ENCODE measurements at regions not wholly inside any gene's neighbourhood (a gene's known extent, or its start where the extent isn't known, plus 50 kb on each side); places are given as distances from the start of the nearest gene placed in this dataset.
A peak's percentile ranks its signal among the peaks of the same experiment; 100 is the strongest.

- H3K9me3 ChIP-seq (replicated peaks; ENCODE audit: control insufficient read depth, insufficient read depth, low read depth, low read length) = no peaks in the 10 kb centered on the region
- H2AFZ ChIP-seq (ENCODE audit: low read depth, low read length) = no peak overlapping the region
- 2% methylated on average over 2 of the region's 2 CpGs for WGBS (ENCODE audit: insufficient coverage, low coverage, missing lambda C conversion rate)
- TF ChIP-seq MAFG (tag; conservative IDR thresholded peaks at IDR 0.05) (0 out of 2 replicates have a peak, but pooled peaks have one; percentile 30), ZNF316 (IDR thresholded peaks at IDR 0.05) (peak; percentile 72), ZBTB1 (CRISPR knock-in tag; IDR thresholded peaks at IDR 0.05; ENCODE audit: borderline replicate concordance, low read depth) (no peak)
- H3K4me2 ChIP-seq (ENCODE audit: insufficient read depth, low read length) = no peak overlapping the region
- peaks cover 0 to 6% of the 10 kb centered on the region in 2 experiments; a peak in 2 of 5 replicates for H3K27me3 ChIP-seq (ENCODE audit: control insufficient read depth in 2 of 2, insufficient read depth in 2 of 2, low read length in 2 of 2)
- no peaks in the 10 kb centered on the region for H3K9me1 ChIP-seq (ENCODE audit: control insufficient read depth, insufficient read depth, low read length)
- no peak for DNase-seq (ENCODE audit: extremely low read depth in 1 of 4, low spot score in 3 of 4)
- no peaks in the 10 kb centered on the region for H3K4me1 ChIP-seq (replicated peaks in 1 of 2; ENCODE audit: control insufficient read depth in 2 of 2, insufficient read depth in 2 of 2, low read length in 2 of 2)
- no peak overlapping the region for H3K9ac ChIP-seq (ENCODE audit: insufficient read depth in 1 of 2, low read depth in 2 of 2, low read length in 2 of 2)
- no peaks in the 10 kb centered on the region for H3K36me3 ChIP-seq (ENCODE audit: control insufficient read depth, insufficient read depth, low read length)
- in situ Hi-C loops (cut with MboI) = no loop called here
- BruUV-seq (replicated peaks) = no TSS peak
- no peaks in the 10 kb centered on the region for H4K20me1 ChIP-seq (replicated peaks; ENCODE audit: control insufficient read depth, insufficient read depth, low read length)
- H3K27ac ChIP-seq (ENCODE audit: extremely low read depth, low read depth, low read length) = no peak overlapping the region
- ChIA-PET POLR2A (no interaction called here), CTCF (ENCODE audit: low intra/inter-chr PET ratio) (no interaction called here)
- H3K4me3 ChIP-seq = no peak overlapping the region
- no peak for ATAC-seq
- FAIRE-seq = no peak
- no peaks in the 10 kb centered on the region for H3K79me2 ChIP-seq (ENCODE audit: control insufficient read depth, insufficient read depth, low read length)
- intact Hi-C loops (cut with micrococcal nuclease) = no loop called here
Measured at GRCh38 chr1:117779364-117779763, 150.1 kb downstream of the GDAP2 start.

GRCh38 chr1:117780687-117781475 is 148.5 kb downstream of the GDAP2 start:
- DNase-seq (ENCODE audit: extremely low read depth in 1 of 4, low spot score in 3 of 4) (no peak), ATAC-seq (no peak), FAIRE-seq (no peak)
- WGBS (ENCODE audit: insufficient coverage, low coverage, missing lambda C conversion rate) = 3% methylated on average over 5 of the region's 5 CpGs
- H3K4me1 ChIP-seq (replicated peaks in 1 of 2; ENCODE audit: control insufficient read depth in 2 of 2, insufficient read depth in 2 of 2, low read length in 2 of 2) = no peaks in the 10 kb centered on the region
- intact Hi-C loops (cut with micrococcal nuclease) (no loop called here), in situ Hi-C loops (cut with MboI) (no loop called here)
- ChIA-PET CTCF (ENCODE audit: low intra/inter-chr PET ratio) (no interaction called here), POLR2A (interaction anchor here (0.6 kb wide), 1 partner anchor 25 kb away, joined by 3 read pairs; no protein-coding TSS in a partner anchor)
- BruUV-seq (replicated peaks) = no TSS peak
- H3K79me2 ChIP-seq (ENCODE audit: control insufficient read depth, insufficient read depth, low read length) = no peaks in the 10 kb centered on the region
- H3K4me2 ChIP-seq (ENCODE audit: insufficient read depth, low read length) = no peak overlapping the region
- no peak overlapping the region for H3K9ac ChIP-seq (ENCODE audit: insufficient read depth in 1 of 2, low read depth in 2 of 2, low read length in 2 of 2)
- H3K27me3 ChIP-seq (ENCODE audit: control insufficient read depth in 2 of 2, insufficient read depth in 2 of 2, low read length in 2 of 2) = peaks cover 0 to 6% of the 10 kb centered on the region in 2 experiments; a peak in 2 of 5 replicates
- H3K9me1 ChIP-seq (ENCODE audit: control insufficient read depth, insufficient read depth, low read length) = no peaks in the 10 kb centered on the region
- H4K20me1 ChIP-seq (replicated peaks; ENCODE audit: control insufficient read depth, insufficient read depth, low read length) = no peaks in the 10 kb centered on the region
- no peak overlapping the region for H3K4me3 ChIP-seq
- H3K36me3 ChIP-seq (ENCODE audit: control insufficient read depth, insufficient read depth, low read length) = no peaks in the 10 kb centered on the region
- H3K27ac ChIP-seq (ENCODE audit: extremely low read depth, low read depth, low read length) = no peak overlapping the region
- no peaks in the 10 kb centered on the region for H3K9me3 ChIP-seq (replicated peaks; ENCODE audit: control insufficient read depth, insufficient read depth, low read depth, low read length)
- H2AFZ ChIP-seq (ENCODE audit: low read depth, low read length) = no peak overlapping the region
- TF ChIP-seq ZNF165 (CRISPR knock-in tag; IDR thresholded peaks at IDR 0.05; ENCODE audit: borderline replicate concordance) (no peak), ARHGAP35 (IDR thresholded peaks at IDR 0.05; ENCODE audit: partially characterized antibody) (no peak), ZHX1 (conservative IDR thresholded peaks at IDR 0.05; ENCODE audit: low read length) (no peak), NR2C1 (IDR thresholded peaks at IDR 0.05) (no peak), NR2C1 (tag; IDR thresholded peaks at IDR 0.05) (no peak), HLTF (IDR thresholded peaks at IDR 0.05) (no peak), BMI1 (IDR thresholded peaks at IDR 0.05; ENCODE audit: low read length) (no peak), ZNF766 (CRISPR knock-in tag; conservative IDR thresholded peaks at IDR 0.05) (no peak), PCBP2 (IDR thresholded peaks at IDR 0.05; ENCODE audit: low read depth, low read length, poor library complexity, severe bottlenecking) (no peak)
